Left lung (tissue), 4 donors: ENCODE measurements at regions not wholly inside any gene's neighbourhood (a gene's known extent, or its start where the extent isn't known, plus 50 kb on each side); places are given as distances from the start of the nearest gene placed in this dataset.
A peak's percentile ranks its signal among the peaks of the same experiment; 100 is the strongest.

Experiments used
- ATAC-seq: fragments of 200-7000 bp; cut with Tn5 transposase; one replicate; pipeline ENCODE4 v1.9.1; 2020; ENCODE audit warnings: moderate library complexity
- DNase-seq, 4 donors: peaks; one replicate each; pipeline ENCODE4 v3.0.0-alpha.2; 2013 to 2020
- H3K27ac ChIP-seq, 2 donors: fragments of 200-600 bp; sonication (generic) in 1 of 2; one replicate each; pipeline versions ENCODE4 v1.5.0 to v1.8.0; 2020 to 2021
- H3K27me3 ChIP-seq, 2 donors: fragments of 200-600 bp; sonication (generic) in 1 of 2; one replicate each; pipeline versions ENCODE4 v1.5.0 to v1.8.0; 2020 to 2021
- H3K36me3 ChIP-seq, 2 donors: fragments of 200-600 bp; sonication (generic) in 1 of 2; one replicate each; pipeline versions ENCODE4 v1.5.0 to v1.8.0; 2020 to 2021
- H3K4me1 ChIP-seq, 2 donors: fragments of 200-600 bp; one replicate each; pipeline ENCODE4 v1.8.0; 2021
- H3K4me3 ChIP-seq, 2 donors: fragments of 200-600 bp; sonication (generic) in 1 of 2; one replicate each; pipeline versions ENCODE4 v1.5.0 to v1.8.0; 2020 to 2021; ENCODE audit warnings: mild to moderate bottlenecking in 1 of 2
- H3K9me3 ChIP-seq, 2 donors: fragments of 200-600 bp; sonication (generic) in 1 of 2; one replicate each; pipeline versions ENCODE4 v1.5.0 to v1.8.0; 2020 to 2021
- CTCF ChIP-seq, 2 donors: fragments of 200-600 bp; sonication (generic) in 1 of 2; IDR thresholded peaks; one replicate each; pipeline versions ENCODE4 v1.5.0 to v1.8.0; 2021; ENCODE audit warnings: antibody characterized with exemption in 2 of 2
- intact Hi-C, 2 donors: fragments of 100-400 bp; cut with DNase I; formaldehyde crosslinking; loops; one replicate each; pipeline versions ENCODE4 v1.11.2 to v1.14.2; 2022
- donor health status: DM: no; HTN: yes; CAD: no.
- donor health status: DM: no; HTN: no; CAD: no.

- TF ChIP-seq CTCF (IDR thresholded peaks at IDR 0.05), result no peak
- intact Hi-C loops, result no loop called here
- Histone ChIP-seq H3K27me3 (no peaks in the 10 kb centered on the region), H3K27ac (no peak overlapping the region), H3K36me3 (no peaks in the 10 kb centered on the region), H3K4me1 (no peaks in the 10 kb centered on the region), H3K4me3 (no peak overlapping the region), H3K9me3 (no peaks in the 10 kb centered on the region)
- DNase-seq, result peak in 2 of 4 donors; percentile 34 to 51
- ATAC-seq, result no peak
These were observed 235.2 kb downstream of the TLE3 start for GRCh38 chr15:69862540-69862939.

GRCh38 chr15:69863446-69863845, 234.3 kb downstream of the TLE3 start:
- H3K27me3 ChIP-seq, result no peaks in the 10 kb centered on the region

GRCh38 chr15:69865369-69865768, 232.3 kb downstream of the TLE3 start:
- Histone ChIP-seq H3K4me1 (no peaks in the 10 kb centered on the region), H3K36me3 (no peaks in the 10 kb centered on the region), H3K9me3 (no peaks in the 10 kb centered on the region), H3K4me3 (no peak overlapping the region), H3K27ac (no peak overlapping the region), H3K27me3 (no peaks in the 10 kb centered on the region)
- DNase-seq (no peak), ATAC-seq (no peak)
- TF ChIP-seq CTCF (IDR thresholded peaks at IDR 0.05), result no peak
- intact Hi-C loops, result no loop called here

More at GRCh38 chr15:69863446-69863845, 234.3 kb downstream of the TLE3 start:
- intact Hi-C loops, result no loop called here
- H3K4me1 ChIP-seq, result no peaks in the 10 kb centered on the region
- DNase-seq (no peak), ATAC-seq (no peak)
- no peaks in the 10 kb centered on the region for H3K36me3 ChIP-seq
- no peak overlapping the region for H3K27ac ChIP-seq
- TF ChIP-seq CTCF (IDR thresholded peaks at IDR 0.05), result no peak
- H3K9me3 ChIP-seq, result no peaks in the 10 kb centered on the region
- no peak overlapping the region for H3K4me3 ChIP-seq

DNA sequence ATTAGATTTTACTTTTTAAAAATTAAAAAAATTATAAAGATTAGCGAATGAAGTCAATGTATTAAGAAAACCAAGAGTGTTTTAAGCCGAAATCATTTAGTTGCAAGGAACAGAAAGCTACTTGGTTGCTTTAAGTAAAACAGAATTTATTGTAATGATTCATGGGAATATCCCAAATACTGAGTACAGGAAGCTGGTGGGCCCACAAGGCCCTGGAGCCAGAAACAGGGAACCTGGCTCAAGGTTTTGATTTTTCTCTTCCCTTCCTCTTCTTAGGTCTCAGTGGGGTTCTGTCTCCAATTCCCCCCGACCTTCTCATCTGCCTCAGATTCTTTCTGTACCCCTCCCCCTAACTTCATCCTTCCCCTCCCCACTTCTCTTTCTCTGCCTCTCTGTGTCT, 229.0 kb downstream of the TLE3 start:
- Histone ChIP-seq H3K27me3 (peaks cover 0 to 5% of the 10 kb centered on the region in 2 donors), H3K4me1 (no peaks in the 10 kb centered on the region), H3K36me3 (no peaks in the 10 kb centered on the region), H3K4me3 (no peak overlapping the region), H3K27ac (no peak overlapping the region), H3K9me3 (peaks cover 0 to 7% of the 10 kb centered on the region in 2 donors)
- ATAC-seq (no peak), DNase-seq (no peak)
- intact Hi-C loops, result no loop called here
- TF ChIP-seq CTCF (IDR thresholded peaks at IDR 0.05), result no peak

DNA sequence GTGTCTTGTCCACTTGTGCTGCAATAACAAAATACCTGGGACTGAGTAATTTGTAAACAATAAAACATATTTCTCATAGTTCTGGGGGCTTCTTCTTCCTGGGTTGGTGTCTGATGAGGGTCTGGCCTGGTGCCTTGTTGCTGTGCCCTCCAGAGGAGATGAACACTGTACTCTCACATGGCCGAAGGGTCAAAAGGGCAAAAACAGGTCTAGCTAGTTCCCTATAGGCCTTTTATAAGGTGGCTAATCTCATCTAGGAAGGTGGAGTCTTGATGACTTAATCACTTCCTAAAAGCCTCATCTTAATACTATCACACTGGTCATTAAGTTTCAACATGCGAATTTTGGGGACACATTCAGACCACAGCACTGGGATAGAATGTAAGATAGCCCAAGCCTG, 228.4 kb downstream of the TLE3 start:
- TF ChIP-seq CTCF (IDR thresholded peaks at IDR 0.05), result no peak
- Histone ChIP-seq H3K27me3 (peaks cover 0 to 5% of the 10 kb centered on the region in 2 donors), H3K4me1 (no peaks in the 10 kb centered on the region), H3K9me3 (peaks cover 0 to 13% of the 10 kb centered on the region in 2 donors), H3K27ac (no peak overlapping the region), H3K4me3 (no peak overlapping the region), H3K36me3 (no peaks in the 10 kb centered on the region)
- ATAC-seq (no peak), DNase-seq (no peak)
- intact Hi-C loops, result no loop called here
